Vagina (tissue), 2 donors: ENCODE measurements at regions not wholly inside any gene's neighbourhood (a gene's known extent, or its start where the extent isn't known, plus 50 kb on each side); places are given as distances from the start of the nearest gene placed in this dataset.

ENCODE experiments used
- DNase-seq, 2 donors: peaks; one replicate each; pipeline ENCODE4 v3.0.0-alpha.2; 2017; ENCODE audit errors: extremely low spot score in 2 of 2
- H3K27ac ChIP-seq: fragments of 200-600 bp; sonication (generic); one replicate; pipeline ENCODE4 v1.5.1; 2019
- H3K27me3 ChIP-seq: fragments of 200-600 bp; sonication (generic); one replicate; pipeline ENCODE4 v1.5.1; 2019
- H3K36me3 ChIP-seq, 2 donors: fragments of 200-600 bp; sonication (generic); one replicate each; pipeline ENCODE4 v1.5.1; 2017 to 2019
- H3K4me1 ChIP-seq: fragments of 200-600 bp; sonication (generic); one replicate; pipeline ENCODE4 v1.5.1; 2019
- H3K4me3 ChIP-seq, 2 donors: fragments of 200-600 bp; sonication (generic); 1 replicate in 1 of 2; 2 replicates in 1 of 2; pipeline ENCODE4 v1.5.1; 2016 to 2019
- H3K9me3 ChIP-seq: fragments of 200-600 bp; sonication (generic); one replicate; pipeline ENCODE4 v1.5.1; 2019
- CTCF ChIP-seq, 3 experiments: fragments of 450-650 bp in 2 of 3; fragments of 200-600 bp in 1 of 3; sonication (generic) in 1 of 3; IDR thresholded peaks; one replicate each; pipeline ENCODE4 v1.5.1; 2017 to 2019; ENCODE audit warnings: antibody characterized with exemption in 3 of 3, mild to moderate bottlenecking in 2 of 3, moderate library complexity in 2 of 3
- POLR2A ChIP-seq, 2 donors: fragments of 450-650 bp; IDR thresholded peaks; one replicate each; pipeline ENCODE4 v1.6.1; 2017; ENCODE audit warnings: antibody characterized with exemption in 2 of 2, mild to moderate bottlenecking in 2 of 2, moderate library complexity in 2 of 2
- POLR2AphosphoS5 ChIP-seq, 2 donors: sonication (generic); formaldehyde crosslinking; IDR thresholded peaks; one replicate each; pipeline ENCODE4 v1.9.0; 2017; ENCODE audit warnings: antibody characterized with exemption in 2 of 2, mild to moderate bottlenecking in 2 of 2, low read depth in 1 of 2; ENCODE audit not compliant: insufficient read depth in 1 of 2
- intact Hi-C: fragments of 100-400 bp; cut with DNase I; formaldehyde crosslinking; loops from one replicate; pipeline ENCODE4 v1.15.1; 2023

- TF ChIP-seq POLR2AphosphoS5 (IDR thresholded peaks at IDR 0.05; ENCODE audit: insufficient read depth in 1 of 2, low read depth in 1 of 2) (no peak), CTCF (IDR thresholded peaks at IDR 0.05) (no peak), POLR2A (IDR thresholded peaks at IDR 0.05) (no peak)
- H3K9me3 ChIP-seq = no peaks in the 10 kb centered on the region
- intact Hi-C loops = no loop called here
- no peaks in the 10 kb centered on the region for H3K27me3 ChIP-seq
- no peak for DNase-seq
- no peak overlapping the region for H3K27ac ChIP-seq
- no peaks in the 10 kb centered on the region for H3K4me1 ChIP-seq
- H3K4me3 ChIP-seq = no peak overlapping the region
- H3K36me3 ChIP-seq = no peaks in the 10 kb centered on the region
Measured at GRCh38 chr2:147468963-147469362, 375.9 kb upstream of the ACVR2A start.

- no peak for DNase-seq
- no peaks in the 10 kb centered on the region for H3K9me3 ChIP-seq
- H3K4me3 ChIP-seq = no peak overlapping the region
- intact Hi-C loops = no loop called here
- no peak overlapping the region for H3K27ac ChIP-seq
- no peaks in the 10 kb centered on the region for H3K27me3 ChIP-seq
- TF ChIP-seq POLR2AphosphoS5 (IDR thresholded peaks at IDR 0.05; ENCODE audit: insufficient read depth in 1 of 2, low read depth in 1 of 2) = no peak
- no peak for TF ChIP-seq CTCF (IDR thresholded peaks at IDR 0.05)
- TF ChIP-seq POLR2A (IDR thresholded peaks at IDR 0.05) = no peak
- no peaks in the 10 kb centered on the region for H3K36me3 ChIP-seq
- H3K4me1 ChIP-seq = no peaks in the 10 kb centered on the region
Measured at GRCh38 chr2:147468349-147468748, 376.5 kb upstream of the ACVR2A start.

- intact Hi-C loops = no loop called here
- H3K27ac ChIP-seq = no peak overlapping the region
Measured at GRCh38 chr2:147467441-147467840, 377.4 kb upstream of the ACVR2A start.

GRCh38 chr2:147464737-147465357 lies 380.0 kb upstream of the ACVR2A start:
- Histone ChIP-seq H3K27ac (no peak overlapping the region), H3K9me3 (no peaks in the 10 kb centered on the region), H3K36me3 (no peaks in the 10 kb centered on the region), H3K4me3 (no peak overlapping the region), H3K4me1 (no peaks in the 10 kb centered on the region), H3K27me3 (no peaks in the 10 kb centered on the region)
- DNase-seq = no peak
- no peak for TF ChIP-seq POLR2AphosphoS5 (IDR thresholded peaks at IDR 0.05; ENCODE audit: insufficient read depth in 1 of 2, low read depth in 1 of 2)
- TF ChIP-seq CTCF (IDR thresholded peaks at IDR 0.05) = no peak
- TF ChIP-seq POLR2A (IDR thresholded peaks at IDR 0.05) = no peak
- intact Hi-C loops = no loop called here

More at GRCh38 chr2:147467441-147467840, 377.4 kb upstream of the ACVR2A start:
- DNase-seq = no peak
- no peak for TF ChIP-seq CTCF (IDR thresholded peaks at IDR 0.05)
- no peak for TF ChIP-seq POLR2A (IDR thresholded peaks at IDR 0.05)
- no peak for TF ChIP-seq POLR2AphosphoS5 (IDR thresholded peaks at IDR 0.05; ENCODE audit: insufficient read depth in 1 of 2, low read depth in 1 of 2)
- no peaks in the 10 kb centered on the region for H3K36me3 ChIP-seq
- no peak overlapping the region for H3K4me3 ChIP-seq
- no peaks in the 10 kb centered on the region for H3K27me3 ChIP-seq
- no peaks in the 10 kb centered on the region for H3K4me1 ChIP-seq
- H3K9me3 ChIP-seq = no peaks in the 10 kb centered on the region

GRCh38 chr2:147463881-147464520 lies 380.8 kb upstream of the ACVR2A start:
- Histone ChIP-seq H3K36me3 (no peaks in the 10 kb centered on the region), H3K27ac (no peak overlapping the region), H3K9me3 (no peaks in the 10 kb centered on the region), H3K4me1 (no peaks in the 10 kb centered on the region), H3K4me3 (no peak overlapping the region), H3K27me3 (no peaks in the 10 kb centered on the region)
- intact Hi-C loops = no loop called here
- TF ChIP-seq POLR2A (IDR thresholded peaks at IDR 0.05) = no peak
- TF ChIP-seq CTCF (IDR thresholded peaks at IDR 0.05) = no peak
- DNase-seq = no peak
